HG03432 (cell line): ENCODE measurements at regions not wholly inside any gene's neighbourhood (a gene's known extent, or its start where the extent isn't known, plus 50 kb on each side); places are given as distances from the start of the nearest gene placed in this dataset.

Source experiments
- ATAC-seq: cut with Tn5 transposase; IDR thresholded peaks from one replicate; pipeline ENCODE4 v1.9.1; 2021; ENCODE audit warnings: mild to moderate bottlenecking, moderate library complexity; ENCODE audit not compliant: unreplicated experiment

DNA sequence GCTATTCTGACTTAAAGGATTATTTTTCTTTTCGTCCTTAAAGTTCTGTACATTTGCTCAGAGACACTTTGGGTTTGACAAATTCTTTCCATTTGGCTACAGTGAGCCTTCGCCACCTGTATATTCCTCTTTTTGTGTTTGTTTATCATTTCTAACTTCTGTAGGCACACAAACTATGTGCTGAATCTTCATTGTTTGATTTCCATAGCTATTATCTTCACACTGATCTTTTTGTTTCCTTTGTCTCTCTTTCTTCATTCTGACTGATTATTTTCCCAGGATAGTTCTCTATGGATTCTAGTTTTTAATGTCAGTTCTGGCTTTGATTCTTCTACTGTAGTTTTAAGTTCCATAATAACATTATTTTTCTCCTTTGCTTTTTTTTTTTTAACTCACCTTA, 350.2 kb downstream of the ZNF521 start:
- ATAC-seq, result no peak

DNA sequence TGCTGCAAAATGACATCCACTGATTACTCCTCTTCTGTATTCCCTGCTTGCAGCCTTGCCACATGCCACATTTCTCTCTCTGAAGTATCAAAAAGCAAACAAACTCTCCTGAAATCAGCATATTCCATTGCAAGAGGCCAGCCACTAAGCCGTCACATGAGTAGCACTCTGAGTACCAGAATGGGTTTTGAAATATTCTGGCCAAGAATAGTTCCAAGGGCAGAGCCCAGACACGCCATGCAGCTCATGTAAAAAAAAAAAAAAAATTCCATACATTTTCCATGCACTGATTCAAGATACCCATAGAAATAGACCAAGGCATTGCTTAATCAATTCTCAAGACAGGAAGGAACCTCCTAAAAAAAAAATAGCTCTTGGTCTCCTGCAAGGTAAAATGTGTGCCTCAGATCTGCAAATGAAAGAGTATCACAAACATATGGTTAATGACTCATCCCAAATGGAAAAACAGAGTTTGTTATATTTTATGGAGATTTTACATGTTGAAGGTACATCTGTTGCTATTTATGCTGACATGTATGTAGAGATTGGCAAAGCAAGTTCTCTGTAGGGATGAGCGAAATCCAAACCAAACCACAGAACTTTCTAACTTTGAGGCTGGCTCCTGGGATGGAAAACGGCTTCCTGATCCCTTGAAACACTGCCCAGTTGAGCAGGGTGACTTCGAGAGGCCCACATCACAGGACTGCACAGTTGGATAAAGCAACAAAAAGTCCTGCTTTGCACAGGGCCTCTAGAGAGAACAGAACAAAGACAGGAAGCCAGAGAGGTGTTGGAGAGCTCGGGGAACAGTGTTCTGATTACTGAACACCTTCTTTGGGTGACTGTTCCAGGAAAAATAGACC, 346.2 kb downstream of the ZNF521 start:
- ATAC-seq, result no peak

DNA sequence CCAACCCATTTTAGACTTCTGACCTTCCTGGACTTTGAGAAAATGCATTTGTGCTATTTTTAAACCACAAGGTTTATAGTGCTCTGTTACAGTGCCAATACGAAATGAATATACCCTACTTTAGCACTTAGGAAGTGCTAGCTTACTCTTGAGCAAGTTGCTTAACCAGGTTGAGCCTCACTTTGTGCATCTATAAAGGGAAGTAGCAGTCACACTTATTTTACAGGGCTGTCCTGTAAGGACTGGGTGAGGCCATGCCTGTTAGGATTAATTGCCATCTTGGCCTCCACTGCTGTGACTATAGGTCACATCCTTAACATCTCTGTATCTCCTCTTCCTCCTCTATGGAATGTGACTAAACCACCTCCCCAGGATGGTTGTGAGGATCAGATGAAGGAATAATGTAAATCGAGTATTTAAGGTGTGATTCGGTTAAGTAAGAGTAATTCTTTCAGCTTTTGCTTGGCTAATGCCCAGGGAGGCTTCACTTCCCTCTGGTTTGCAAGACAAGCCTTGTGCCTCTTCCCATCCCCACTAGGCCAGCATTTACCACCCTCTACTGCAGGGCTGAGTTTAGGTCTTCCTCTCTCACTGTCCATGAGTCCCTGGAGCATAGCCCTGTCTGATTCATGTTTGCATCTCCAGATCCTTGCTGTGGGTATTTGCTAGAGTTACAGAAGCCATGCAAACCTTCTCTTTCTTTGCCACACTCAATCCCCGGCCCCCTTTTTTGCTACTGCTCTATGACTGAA, 341.2 kb downstream of the ZNF521 start:
- ATAC-seq, result no peak
